H9 (cell line): ENCODE measurements at regions not wholly inside any gene's neighbourhood (a gene's known extent, or its start where the extent isn't known, plus 50 kb on each side); places are given as distances from the start of the nearest gene placed in this dataset.

ENCODE experiments used
- DNase-seq: peaks from one replicate; pipeline ENCODE4 v3.0.0-alpha.2; 2017
- H2AFZ ChIP-seq: one replicate; pipeline ENCODE4 v1.6.1; 2013; ENCODE audit warnings: mild to moderate bottlenecking, low read length, control low read depth, moderate library complexity
- H2AK5ac ChIP-seq: 2 replicates; pipeline ENCODE4 v1.6.1; 2013; ENCODE audit warnings: low read length, control low read depth, mixed read lengths; ENCODE audit not compliant: insufficient read length
- H2BK120ac ChIP-seq: one replicate; pipeline ENCODE4 v1.6.1; 2013; ENCODE audit warnings: low read depth, mild to moderate bottlenecking, low read length, control low read depth, inconsistent platforms; ENCODE audit not compliant: poor library complexity, severe bottlenecking
- H2BK12ac ChIP-seq: 2 replicates; pipeline ENCODE4 v1.6.1; 2013; ENCODE audit warnings: low read length, control low read depth, mixed read lengths, low read depth; ENCODE audit not compliant: insufficient read length
- H2BK15ac ChIP-seq: 2 replicates; pipeline ENCODE4 v1.6.1; 2013; ENCODE audit warnings: low read depth, low read length, control low read depth
- H2BK20ac ChIP-seq: one replicate; pipeline ENCODE4 v1.6.1; 2013; ENCODE audit warnings: low read depth, mild to moderate bottlenecking, low read length, control low read depth, inconsistent platforms; ENCODE audit not compliant: poor library complexity, severe bottlenecking
- H2BK5ac ChIP-seq: 2 replicates; pipeline ENCODE4 v1.6.1; 2013; ENCODE audit warnings: low read length, control low read depth, mixed read lengths; ENCODE audit not compliant: insufficient read length
- H3K14ac ChIP-seq: 2 replicates; pipeline ENCODE4 v1.6.1; 2013; ENCODE audit warnings: low read length, control low read depth; ENCODE audit not compliant: insufficient read depth
- H3K18ac ChIP-seq: 2 replicates; pipeline ENCODE4 v1.6.1; 2013; ENCODE audit warnings: low read depth, mild to moderate bottlenecking, mixed read lengths, low read length, control low read depth; ENCODE audit not compliant: insufficient read length
- H3K23ac ChIP-seq: 2 replicates; pipeline ENCODE4 v1.6.1; 2013; ENCODE audit warnings: low read length, control low read depth, mixed read lengths, low read depth; ENCODE audit not compliant: insufficient read length
- H3K23me2 ChIP-seq: 2 replicates; pipeline ENCODE4 v1.6.1; 2013; ENCODE audit warnings: low read depth, mild to moderate bottlenecking, mixed read lengths, low read length, control low read depth; ENCODE audit not compliant: insufficient read length, poor library complexity, severe bottlenecking
- H3K27ac ChIP-seq: 2 replicates; pipeline ENCODE4 v1.5.1; 2013; ENCODE audit warnings: low read length, control low read depth, mixed read lengths, low read depth; ENCODE audit not compliant: insufficient read length
- H3K27me3 ChIP-seq: 2 replicates; pipeline ENCODE4 v1.6.1; 2013; ENCODE audit warnings: low read length, control low read depth, inconsistent platforms; ENCODE audit not compliant: insufficient read depth
- H3K4ac ChIP-seq: 2 replicates; pipeline ENCODE4 v1.6.1; 2013; ENCODE audit warnings: low read depth, mild to moderate bottlenecking, control low read depth, inconsistent platforms, low read length, moderate library complexity
- H3K4me1 ChIP-seq: 2 replicates; pipeline ENCODE4 v1.6.1; 2013; ENCODE audit warnings: low read length, control low read depth, inconsistent platforms; ENCODE audit not compliant: insufficient read depth
- H3K4me2 ChIP-seq: 2 replicates; pipeline ENCODE4 v1.6.1; 2013; ENCODE audit warnings: low read length, control low read depth, mixed read lengths; ENCODE audit not compliant: insufficient read length, insufficient read depth
- H3K56ac ChIP-seq: 2 replicates; pipeline ENCODE4 v1.6.1; 2013; ENCODE audit warnings: low read depth, mild to moderate bottlenecking, mixed read lengths, low read length, control low read depth; ENCODE audit not compliant: insufficient read length
- H3K79me1 ChIP-seq: 2 replicates; pipeline ENCODE4 v1.6.1; 2013; ENCODE audit warnings: low read depth, mild to moderate bottlenecking, moderate library complexity, low read length, control low read depth, inconsistent platforms; ENCODE audit not compliant: insufficient read depth, poor library complexity, severe bottlenecking
- H3K79me2 ChIP-seq: 2 replicates; pipeline ENCODE4 v1.6.1; 2013; ENCODE audit warnings: low read length, control low read depth, inconsistent platforms; ENCODE audit not compliant: insufficient read depth
- H3K9ac ChIP-seq: 2 replicates; pipeline ENCODE4 v1.6.1; 2013; ENCODE audit warnings: low read length, control low read depth, mixed read lengths; ENCODE audit not compliant: insufficient read length; ENCODE audit errors: extremely low read depth
- H3K9me3 ChIP-seq: one replicate; pipeline ENCODE4 v1.6.1; 2013; ENCODE audit warnings: low read depth, low read length, inconsistent platforms; ENCODE audit not compliant: control insufficient read depth
- H3T11ph ChIP-seq: one replicate; pipeline ENCODE4 v1.6.1; 2013; ENCODE audit warnings: mild to moderate bottlenecking, low read length, control low read depth, inconsistent platforms
- H4K20me1 ChIP-seq: one replicate; pipeline ENCODE4 v1.6.1; 2013; ENCODE audit not compliant: control insufficient read depth, insufficient read length, insufficient read depth
- H4K5ac ChIP-seq: 2 replicates; pipeline ENCODE4 v1.6.1; 2013; ENCODE audit warnings: low read depth, mild to moderate bottlenecking, mixed read lengths, low read length, control low read depth; ENCODE audit not compliant: insufficient read length
- H4K8ac ChIP-seq: replicated peaks from 2 replicates; pipeline ENCODE4 v1.6.1; 2013; ENCODE audit warnings: low read length, control low read depth, mixed read lengths, low read depth; ENCODE audit not compliant: insufficient read length
- H4K91ac ChIP-seq: 2 replicates; pipeline ENCODE4 v1.6.1; 2013; ENCODE audit warnings: low read depth, mild to moderate bottlenecking, moderate library complexity, mixed read lengths, low read length, control low read depth; ENCODE audit not compliant: insufficient read length
- H3K27ac Mint-ChIP-seq, 3 experiments: 2 replicates in 2 of 3; 3 replicates in 1 of 3; pipeline ENCODE4 v1.8.0; 2020 to 2021; ENCODE audit warnings: mixed read lengths in 3 of 3, mild to moderate bottlenecking in 1 of 3, moderate library complexity in 1 of 3
- H3K27me3 Mint-ChIP-seq: 2 replicates; pipeline ENCODE4 v1.8.0; 2021; ENCODE audit warnings: low read depth, mild to moderate bottlenecking, moderate library complexity, mixed read lengths
- H3K36me3 Mint-ChIP-seq, 3 experiments: 2 replicates in 2 of 3; 3 replicates in 1 of 3; pipeline ENCODE4 v1.8.0; 2020 to 2021; ENCODE audit warnings: low read depth in 3 of 3, mixed read lengths in 3 of 3; ENCODE audit not compliant: insufficient read depth in 1 of 3
- H3K4me1 Mint-ChIP-seq, 2 experiments: 2 replicates each; pipeline ENCODE4 v1.8.0; 2020; ENCODE audit warnings: mixed read lengths in 2 of 2
- H3K4me3 Mint-ChIP-seq, 2 experiments: 2 replicates in 1 of 2; 3 replicates in 1 of 2; pipeline ENCODE4 v1.8.0; 2020 to 2021; ENCODE audit warnings: mild to moderate bottlenecking in 2 of 2, mixed read lengths in 2 of 2, moderate library complexity in 1 of 2
- H3K9me3 Mint-ChIP-seq, 2 experiments: 2 replicates in 1 of 2; 3 replicates in 1 of 2; pipeline ENCODE4 v1.8.0; 2020; ENCODE audit warnings: mild to moderate bottlenecking in 2 of 2, mixed read lengths in 2 of 2, moderate library complexity in 1 of 2
- CTCF ChIP-seq: fragments of 200-600 bp; sonication (generic); conservative IDR thresholded peaks from 3 replicates; pipeline ENCODE4 v1.8.0; 2021; ENCODE audit warnings: antibody characterized with exemption, mild to moderate bottlenecking
- WGBS: extraction: QIAGEN DNeasy Blood & Tissue Kit; methylation state at CpG from one replicate; pipeline ENCODE4 v1.1.7; 2013; ENCODE audit warnings: missing lambda C conversion rate, low lambda C conversion rate, mixed read lengths; ENCODE audit not compliant: insufficient read length; ENCODE audit errors: extremely low coverage; 5-methylcytosine and 5-hydroxymethylcytosine counted together

GRCh38 chr14:101654051-101654450 is 92.8 kb downstream of the DIO3 start:
- no peak overlapping the region for H3K56ac ChIP-seq
- WGBS: no CpG with 5 or more reads among the region's 2 CpGs

More at GRCh38 chr14:101654051-101654450, 92.8 kb downstream of the DIO3 start:
- Histone ChIP-seq H3T11ph (no peak overlapping the region), H3K4ac (no peak overlapping the region), H3K27me3 (no peaks in the 10 kb centered on the region), H4K8ac (no peak overlapping the region), H4K20me1 (no peaks in the 10 kb centered on the region), H3K27ac (no peak overlapping the region), H3K4me2 (no peak overlapping the region), H2BK15ac (no peak overlapping the region), H3K4me1 (no peaks in the 10 kb centered on the region), H4K91ac (no peak overlapping the region), H3K79me1 (no peaks in the 10 kb centered on the region), H2AFZ (no peak overlapping the region), H2AK5ac (no peak overlapping the region), H3K9me3 (no peaks in the 10 kb centered on the region), H3K23ac (no peak overlapping the region), H3K79me2 (no peaks in the 10 kb centered on the region), H3K9ac (no peak overlapping the region), H2BK120ac (no peak overlapping the region), H3K18ac (no peak overlapping the region), H2BK20ac (no peak overlapping the region), H2BK5ac (no peak overlapping the region), H3K14ac (no peak overlapping the region), H2BK12ac (no peak overlapping the region), H3K23me2 (no peaks in the 10 kb centered on the region), H4K5ac (no peak overlapping the region)
- H3K9me3 Mint-ChIP-seq: peaks cover 0 to 7% of the 10 kb centered on the region in 2 experiments; a peak in 3 of 5 replicates
- no peak overlapping the region for H3K27ac Mint-ChIP-seq
- TF ChIP-seq CTCF: no peak
- H3K27me3 Mint-ChIP-seq: peaks cover 65% of the 10 kb centered on the region
- DNase-seq: no peak
- no peak overlapping the region for H3K4me3 Mint-ChIP-seq
- H3K4me1 Mint-ChIP-seq: no peaks in the 10 kb centered on the region
- no peaks in the 10 kb centered on the region for H3K36me3 Mint-ChIP-seq
